ENCODE measurements at regions not wholly inside any gene's neighbourhood (a gene's known extent, or its start where the extent isn't known, plus 50 kb on each side); places are given as distances from the start of the nearest gene placed in this dataset.

DNA sequence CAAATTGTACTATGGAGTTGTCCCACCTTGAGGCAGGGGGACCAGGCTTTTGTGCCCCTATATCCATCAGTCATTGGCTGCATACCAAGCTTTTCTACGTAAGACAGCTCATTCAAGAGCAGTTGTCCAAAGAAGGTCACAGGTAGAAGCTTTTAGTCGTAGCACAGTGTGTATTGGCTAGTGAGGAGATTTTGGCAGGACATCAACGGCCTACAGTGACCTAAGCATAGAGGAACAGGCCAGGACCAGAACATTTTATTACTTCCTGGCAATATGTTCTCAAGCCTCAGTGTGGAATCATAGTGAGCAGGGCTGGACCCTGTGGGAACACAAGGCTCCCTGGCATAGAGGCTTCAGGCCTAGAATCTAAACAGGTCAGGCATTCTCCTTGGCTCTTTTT, 105.4 kb upstream of the ANKRD28 start:
- TF ChIP-seq, protein P1, sequence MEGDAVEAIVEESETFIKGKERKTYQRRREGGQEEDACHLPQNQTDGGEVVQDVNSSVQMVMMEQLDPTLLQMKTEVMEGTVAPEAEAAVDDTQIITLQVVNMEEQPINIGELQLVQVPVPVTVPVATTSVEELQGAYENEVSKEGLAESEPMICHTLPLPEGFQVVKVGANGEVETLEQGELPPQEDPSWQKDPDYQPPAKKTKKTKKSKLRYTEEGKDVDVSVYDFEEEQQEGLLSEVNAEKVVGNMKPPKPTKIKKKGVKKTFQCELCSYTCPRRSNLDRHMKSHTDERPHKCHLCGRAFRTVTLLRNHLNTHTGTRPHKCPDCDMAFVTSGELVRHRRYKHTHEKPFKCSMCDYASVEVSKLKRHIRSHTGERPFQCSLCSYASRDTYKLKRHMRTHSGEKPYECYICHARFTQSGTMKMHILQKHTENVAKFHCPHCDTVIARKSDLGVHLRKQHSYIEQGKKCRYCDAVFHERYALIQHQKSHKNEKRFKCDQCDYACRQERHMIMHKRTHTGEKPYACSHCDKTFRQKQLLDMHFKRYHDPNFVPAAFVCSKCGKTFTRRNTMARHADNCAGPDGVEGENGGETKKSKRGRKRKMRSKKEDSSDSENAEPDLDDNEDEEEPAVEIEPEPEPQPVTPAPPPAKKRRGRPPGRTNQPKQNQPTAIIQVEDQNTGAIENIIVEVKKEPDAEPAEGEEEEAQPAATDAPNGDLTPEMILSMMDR (IDR thresholded peaks at IDR 0.05), result no peak
- TF ChIP-seq POLR2A (IDR thresholded peaks at IDR 0.05), result no peak
